GM23338 (cell line): ENCODE measurements at regions not wholly inside any gene's neighbourhood (a gene's known extent, or its start where the extent isn't known, plus 50 kb on each side); places are given as distances from the start of the nearest gene placed in this dataset.

Source experiments
- ATAC-seq: fragments of 200-7000 bp; cut with Tn5 transposase; 3 replicates; pipeline ENCODE4 v1.9.1; 2020
- DNase-seq: peaks from one replicate; pipeline ENCODE4 v3.0.0-alpha.2; 2015; ENCODE audit warnings: low spot score
- H2AFZ ChIP-seq: fragments of 200-600 bp; sonication (generic); 2 replicates; pipeline ENCODE4 v1.8.0; 2016; ENCODE audit warnings: antibody characterized with exemption, mild to moderate bottlenecking, moderate library complexity
- H3F3A ChIP-seq: fragments of 200-600 bp; sonication (generic); replicated peaks from 2 replicates; pipeline ENCODE4 v1.8.0; 2017; ENCODE audit warnings: antibody characterized with exemption, mixed run types, low read depth
- H3K27ac ChIP-seq: fragments of 200-600 bp; sonication (generic); 2 replicates; pipeline ENCODE4 v1.6.1; 2016; ENCODE audit warnings: low read depth
- H3K27me3 ChIP-seq: fragments of 200-600 bp; sonication (generic); 2 replicates; pipeline ENCODE4 v1.8.0; 2016; ENCODE audit warnings: mild to moderate bottlenecking, mixed run types, moderate library complexity; ENCODE audit not compliant: insufficient read depth
- H3K36me3 ChIP-seq: fragments of 200-600 bp; sonication (generic); 2 replicates; pipeline ENCODE4 v1.8.0; 2016; ENCODE audit warnings: mild to moderate bottlenecking; ENCODE audit not compliant: insufficient read depth
- H3K4me1 ChIP-seq: fragments of 200-600 bp; sonication (generic); 2 replicates; pipeline ENCODE4 v1.8.0; 2016; ENCODE audit warnings: mild to moderate bottlenecking, moderate library complexity; ENCODE audit not compliant: insufficient read depth
- H3K4me2 ChIP-seq: fragments of 200-600 bp; sonication (generic); 2 replicates; pipeline ENCODE4 v1.7.1; 2017; ENCODE audit warnings: mixed run types
- H3K4me3 ChIP-seq: fragments of 200-600 bp; sonication (generic); 2 replicates; pipeline ENCODE4 v1.6.1; 2016; ENCODE audit warnings: mixed run types
- H3K79me2 ChIP-seq: fragments of 200-600 bp; sonication (generic); replicated peaks from 2 replicates; pipeline ENCODE4 v1.8.0; 2017; ENCODE audit warnings: mild to moderate bottlenecking; ENCODE audit not compliant: insufficient read depth
- H3K9me2 ChIP-seq: fragments of 200-600 bp; sonication (generic); 2 replicates; pipeline ENCODE4 v1.8.0; 2017; ENCODE audit not compliant: insufficient read depth
- H4K20me1 ChIP-seq: fragments of 200-600 bp; sonication (generic); replicated peaks from 2 replicates; pipeline ENCODE4 v1.8.0; 2017; ENCODE audit warnings: mild to moderate bottlenecking; ENCODE audit not compliant: insufficient read depth
- H3K27ac Mint-ChIP-seq: 2 replicates; pipeline ENCODE4 v1.8.0; 2020; ENCODE audit warnings: inconsistent platforms, mild to moderate bottlenecking, moderate library complexity, mixed read lengths
- H3K27me3 Mint-ChIP-seq: 3 replicates; pipeline ENCODE4 v1.8.0; 2022; ENCODE audit warnings: low read depth, mild to moderate bottlenecking, moderate library complexity, mixed read lengths, inconsistent platforms; ENCODE audit not compliant: insufficient read depth, poor library complexity
- H3K36me3 Mint-ChIP-seq: 3 replicates; pipeline ENCODE4 v1.8.0; 2021; ENCODE audit warnings: low read depth, mild to moderate bottlenecking, inconsistent platforms, moderate library complexity, mixed read lengths
- H3K4me1 Mint-ChIP-seq: 3 replicates; pipeline ENCODE4 v1.8.0; 2020; ENCODE audit warnings: mild to moderate bottlenecking, inconsistent platforms, mixed read lengths
- H3K4me3 Mint-ChIP-seq: 3 replicates; pipeline ENCODE4 v1.8.0; 2021; ENCODE audit warnings: moderate library complexity, mild to moderate bottlenecking, inconsistent platforms, mixed read lengths
- H3K9me3 Mint-ChIP-seq: 3 replicates; pipeline ENCODE4 v1.8.0; 2020; ENCODE audit warnings: moderate library complexity, mild to moderate bottlenecking, inconsistent platforms, mixed read lengths
- CTCF ChIP-seq, 2 experiments: fragments of 200-600 bp in 1 of 2; sonication (generic) in 1 of 2; conservative IDR thresholded peaks; 2 replicates each; pipeline versions ENCODE4 v1.5.1 to v1.6.1; 2016 to 2017; ENCODE audit warnings: antibody characterized with exemption in 2 of 2, low read depth in 2 of 2, mild to moderate bottlenecking in 2 of 2, moderate library complexity in 1 of 2
- ETS1 ChIP-seq: IDR thresholded peaks from 2 replicates; pipeline ENCODE4 v1.6.1; 2016; ENCODE audit warnings: antibody characterized with exemption
- EZH2 ChIP-seq: fragments of 200-600 bp; sonication (generic); IDR thresholded peaks from one replicate; pipeline ENCODE4 v1.8.0; 2017; ENCODE audit warnings: antibody characterized with exemption, mild to moderate bottlenecking, low read depth; ENCODE audit not compliant: unreplicated experiment
- EZH2phosphoT487 ChIP-seq: fragments of 200-600 bp; sonication (generic); IDR thresholded peaks from one replicate; pipeline ENCODE4 v1.8.1; 2018; ENCODE audit warnings: antibody characterized with exemption; ENCODE audit not compliant: unreplicated experiment
- JUNB ChIP-seq: IDR thresholded peaks from one replicate; pipeline ENCODE4 v1.6.1; 2016; ENCODE audit warnings: antibody characterized with exemption; ENCODE audit not compliant: unreplicated experiment
- NANOG ChIP-seq: IDR thresholded peaks from 2 replicates; pipeline ENCODE4 v1.6.1; 2016; ENCODE audit warnings: antibody characterized with exemption, borderline replicate concordance
- POLR2AphosphoS5 ChIP-seq: IDR thresholded peaks from 2 replicates; pipeline ENCODE4 v1.6.1; 2016; ENCODE audit warnings: antibody characterized with exemption, low read depth
- REST ChIP-seq: IDR thresholded peaks from one replicate; pipeline ENCODE4 v1.6.1; 2018; ENCODE audit warnings: antibody characterized with exemption; ENCODE audit not compliant: unreplicated experiment
- STAT1 ChIP-seq: IDR thresholded peaks from one replicate; pipeline ENCODE4 v1.6.1; 2016; ENCODE audit warnings: antibody characterized with exemption; ENCODE audit not compliant: unreplicated experiment
- ZNF114 ChIP-seq: fragments of 250-450 bp; sonication (Bioruptor Pico); IDR thresholded peaks from 2 replicates; pipeline ENCODE4 v1.5.0; 2020; ENCODE audit warnings: mild to moderate bottlenecking, moderate library complexity
- ZNF331 ChIP-seq: fragments of 250-450 bp; sonication (Bioruptor Pico); IDR thresholded peaks from 2 replicates; pipeline ENCODE4 v1.5.0; 2020; ENCODE audit warnings: low read depth, mild to moderate bottlenecking, moderate library complexity

- Histone ChIP-seq H3K36me3 (no peaks in the 10 kb centered on the region), H3K4me2 (no peak overlapping the region), H2AFZ (no peak overlapping the region), H3K27me3 (no peaks in the 10 kb centered on the region), H3K4me3 (no peak overlapping the region), H3K79me2 (no peaks in the 10 kb centered on the region), H4K20me1 (no peaks in the 10 kb centered on the region; the same call in 1 of the 2 replicates), H3K4me1 (no peaks in the 10 kb centered on the region; the same call in 1 of the 2 replicates), H3F3A (no peaks in the 10 kb centered on the region), H3K9me2 (no peaks in the 10 kb centered on the region), H3K27ac (no peak overlapping the region)
- no peaks in the 10 kb centered on the region for H3K36me3 Mint-ChIP-seq
- H3K9me3 Mint-ChIP-seq: no peaks in the 10 kb centered on the region; the same call in 2 of the 3 replicates
- peaks cover 11% of the 10 kb centered on the region; the same call in 2 of the 3 replicates for H3K4me1 Mint-ChIP-seq
- H3K27me3 Mint-ChIP-seq: peaks cover 9% of the 10 kb centered on the region
- no peak overlapping the region for H3K4me3 Mint-ChIP-seq
- ATAC-seq (no peak; the same call in 2 of the 3 replicates), DNase-seq (no peak)
- no peak overlapping the region for H3K27ac Mint-ChIP-seq
- TF ChIP-seq JUNB: no peak
Measured at GRCh38 chr22:35480627-35481550, 59.7 kb upstream of the RASD2 start.

- Histone ChIP-seq H2AFZ (no peak overlapping the region), H3K27ac (no peak overlapping the region), H3K27me3 (no peaks in the 10 kb centered on the region), H3K4me1 (no peaks in the 10 kb centered on the region), H3K4me3 (no peak overlapping the region), H3K9me2 (no peaks in the 10 kb centered on the region), H3K36me3 (no peaks in the 10 kb centered on the region), H3K79me2 (no peaks in the 10 kb centered on the region), H4K20me1 (no peaks in the 10 kb centered on the region; the same call in 1 of the 2 replicates), H3F3A (no peaks in the 10 kb centered on the region), H3K4me2 (no peak overlapping the region)
- Mint-ChIP-seq H3K4me1 (0 out of 3 replicates have a peak, but pooled peaks cover 2% of the 10 kb centered on the region), H3K4me3 (no peak overlapping the region), H3K9me3 (no peaks in the 10 kb centered on the region; the same call in 2 of the 3 replicates), H3K27ac (no peak overlapping the region), H3K27me3 (peaks cover 7% of the 10 kb centered on the region), H3K36me3 (no peaks in the 10 kb centered on the region; the same call in 2 of the 3 replicates)
- DNase-seq (no peak), ATAC-seq (no peak)
- TF ChIP-seq REST: no peak
- no peak for TF ChIP-seq CTCF (conservative IDR thresholded peaks at IDR 0.05; ENCODE audit: low read depth in 2 of 2)
- TF ChIP-seq ZNF331: no peak
- no peak for TF ChIP-seq POLR2AphosphoS5
- no peak for TF ChIP-seq JUNB
- TF ChIP-seq STAT1: no peak
- TF ChIP-seq EZH2: no peak
- TF ChIP-seq ETS1: no peak
- no peak for TF ChIP-seq NANOG
- TF ChIP-seq EZH2phosphoT487: no peak
- no peak for TF ChIP-seq ZNF114 (CRISPR knock-in tag)
Measured at GRCh38 chr22:35482311-35482710, 58.3 kb upstream of the RASD2 start.
